Karpas-422 (cell line): ENCODE measurements at regions not wholly inside any gene's neighbourhood (a gene's known extent, or its start where the extent isn't known, plus 50 kb on each side); places are given as distances from the start of the nearest gene placed in this dataset.

Experiments
- DNase-seq: peaks from one replicate; pipeline ENCODE4 v3.0.0-alpha.2; 2015
- H2AFZ ChIP-seq: fragments of 200-600 bp; sonication (generic); 2 replicates; pipeline ENCODE4 v1.6.1; 2014; ENCODE audit warnings: antibody characterized with exemption, low read length, mixed read lengths
- H3K27ac ChIP-seq: fragments of 200-600 bp; sonication (generic); 2 replicates; pipeline ENCODE4 v1.5.1; 2014; ENCODE audit warnings: mild to moderate bottlenecking, low read length, moderate library complexity
- H3K27me3 ChIP-seq: fragments of 200-600 bp; sonication (generic); 2 replicates; pipeline ENCODE4 v1.6.1; 2014; ENCODE audit warnings: low read length, mixed read lengths
- H3K36me3 ChIP-seq: fragments of 200-600 bp; sonication (generic); 2 replicates; pipeline ENCODE4 v1.6.1; 2014; ENCODE audit warnings: low read length, mixed read lengths; ENCODE audit not compliant: insufficient read depth
- H3K4me1 ChIP-seq: fragments of 200-600 bp; sonication (generic); 2 replicates; pipeline ENCODE4 v1.6.1; 2014; ENCODE audit warnings: mild to moderate bottlenecking, low read length, mixed read lengths
- H3K4me2 ChIP-seq: fragments of 200-600 bp; sonication (generic); 2 replicates; pipeline ENCODE4 v1.6.1; 2014; ENCODE audit warnings: low read length, low read depth, mild to moderate bottlenecking; ENCODE audit not compliant: poor library complexity, severe bottlenecking
- H3K4me3 ChIP-seq: fragments of 200-600 bp; sonication (generic); 2 replicates; pipeline ENCODE4 v1.5.1; 2014; ENCODE audit warnings: mild to moderate bottlenecking, antibody characterized with exemption, low read length, mixed read lengths
- H3K79me2 ChIP-seq: fragments of 200-600 bp; sonication (generic); 2 replicates; pipeline ENCODE4 v1.6.1; 2014; ENCODE audit warnings: mild to moderate bottlenecking, low read length, mixed read lengths
- H3K9ac ChIP-seq: fragments of 200-600 bp; sonication (generic); 2 replicates; pipeline ENCODE4 v1.6.0; 2014; ENCODE audit warnings: low read length
- H3K9me2 ChIP-seq: fragments of 200-600 bp; sonication (generic), shearing (Covaris generic); replicated peaks from 2 replicates; pipeline ENCODE4 v1.6.0; 2014; ENCODE audit warnings: mild to moderate bottlenecking, low read length, moderate library complexity; ENCODE audit not compliant: insufficient read depth
- H3K9me3 ChIP-seq: fragments of 300-700, 200-600 bp; sonication (generic); 2 replicates; pipeline ENCODE4 v1.6.1; 2014; ENCODE audit warnings: low read length, mixed read lengths
- H4K20me1 ChIP-seq: fragments of 200-600 bp; sonication (generic); 2 replicates; pipeline ENCODE4 v1.6.1; 2014; ENCODE audit warnings: mild to moderate bottlenecking, antibody characterized with exemption, low read length, low read depth; ENCODE audit not compliant: insufficient read depth

- 0 out of 2 replicates have a peak, but pooled peaks cover 3% of the 10 kb centered on the region for H3K9me2 ChIP-seq
- no peak overlapping the region for H3K9ac ChIP-seq
- H3K4me3 ChIP-seq, result no peak overlapping the region
- H3K9me3 ChIP-seq, result peaks cover 7% of the 10 kb centered on the region
- no peaks in the 10 kb centered on the region for H3K79me2 ChIP-seq
- H3K4me1 ChIP-seq, result peaks cover 7% of the 10 kb centered on the region
- H3K36me3 ChIP-seq, result no peaks in the 10 kb centered on the region
- H2AFZ ChIP-seq, result no peak overlapping the region
- H4K20me1 ChIP-seq, result no peaks in the 10 kb centered on the region
- H3K27me3 ChIP-seq, result no peaks in the 10 kb centered on the region
- H3K4me2 ChIP-seq, result no peak overlapping the region
- peak; percentile 76 for DNase-seq
- H3K27ac ChIP-seq, result no peak overlapping the region
Measured at GRCh38 chr4:4789462-4789861, 70.0 kb upstream of the MSX1 start.

GRCh38 chr4:4788573-4788972 is 70.9 kb upstream of the MSX1 start:
- no peak overlapping the region for H3K4me3 ChIP-seq
- H3K79me2 ChIP-seq, result no peaks in the 10 kb centered on the region
- H3K4me1 ChIP-seq, result peaks cover 7% of the 10 kb centered on the region
- no peak for DNase-seq
- no peak overlapping the region for H3K4me2 ChIP-seq
- H3K9me2 ChIP-seq, result 0 out of 2 replicates have a peak, but pooled peaks cover 3% of the 10 kb centered on the region
- H3K9me3 ChIP-seq, result peaks cover 7% of the 10 kb centered on the region
- H3K9ac ChIP-seq, result no peak overlapping the region
- no peaks in the 10 kb centered on the region for H4K20me1 ChIP-seq
- H3K27me3 ChIP-seq, result no peaks in the 10 kb centered on the region
- no peak overlapping the region for H3K27ac ChIP-seq
- no peaks in the 10 kb centered on the region for H3K36me3 ChIP-seq
- no peak overlapping the region for H2AFZ ChIP-seq

GRCh38 chr4:4787421-4787820 is 72.0 kb upstream of the MSX1 start:
- Histone ChIP-seq H3K9me2 (no peaks in the 10 kb centered on the region), H3K27ac (no peak overlapping the region), H3K4me2 (no peak overlapping the region), H3K4me3 (no peak overlapping the region), H3K4me1 (peaks cover 7% of the 10 kb centered on the region), H3K27me3 (no peaks in the 10 kb centered on the region), H3K36me3 (no peaks in the 10 kb centered on the region), H2AFZ (no peak overlapping the region), H3K9ac (no peak overlapping the region), H4K20me1 (no peaks in the 10 kb centered on the region), H3K79me2 (no peaks in the 10 kb centered on the region), H3K9me3 (peaks cover 7% of the 10 kb centered on the region)
- DNase-seq, result no peak

- H3K36me3 ChIP-seq, result no peaks in the 10 kb centered on the region
- no peak overlapping the region for H2AFZ ChIP-seq
- peaks cover 7% of the 10 kb centered on the region for H3K9me3 ChIP-seq
- H3K9me2 ChIP-seq, result no peaks in the 10 kb centered on the region
- no peaks in the 10 kb centered on the region for H3K27me3 ChIP-seq
- no peak overlapping the region for H3K4me2 ChIP-seq
- no peaks in the 10 kb centered on the region for H4K20me1 ChIP-seq
- H3K79me2 ChIP-seq, result no peaks in the 10 kb centered on the region
- H3K9ac ChIP-seq, result no peak overlapping the region
- no peak overlapping the region for H3K27ac ChIP-seq
- no peak overlapping the region for H3K4me3 ChIP-seq
- no peak for DNase-seq
- peaks cover 7% of the 10 kb centered on the region for H3K4me1 ChIP-seq
Measured at GRCh38 chr4:4784379-4784778, 75.1 kb upstream of the MSX1 start.

GRCh38 chr4:4783847-4784246 is 75.6 kb upstream of the MSX1 start:
- H3K4me1 ChIP-seq, result peaks cover 10% of the 10 kb centered on the region
- H4K20me1 ChIP-seq, result no peaks in the 10 kb centered on the region
- DNase-seq, result no peak
- no peaks in the 10 kb centered on the region for H3K36me3 ChIP-seq
- no peak overlapping the region for H3K9ac ChIP-seq
- H2AFZ ChIP-seq, result no peak overlapping the region
- H3K4me2 ChIP-seq, result no peak overlapping the region
- peaks cover 6% of the 10 kb centered on the region for H3K9me3 ChIP-seq
- no peak overlapping the region for H3K4me3 ChIP-seq
- H3K27ac ChIP-seq, result no peak overlapping the region
- no peaks in the 10 kb centered on the region for H3K27me3 ChIP-seq
- no peaks in the 10 kb centered on the region for H3K9me2 ChIP-seq
- H3K79me2 ChIP-seq, result no peaks in the 10 kb centered on the region

GRCh38 chr4:4782969-4783368 is 76.5 kb upstream of the MSX1 start:
- H3K4me3 ChIP-seq, result no peak overlapping the region
- H3K27ac ChIP-seq, result no peak overlapping the region
- H4K20me1 ChIP-seq, result no peaks in the 10 kb centered on the region
- H3K4me1 ChIP-seq, result peaks cover 12% of the 10 kb centered on the region
- no peaks in the 10 kb centered on the region for H3K36me3 ChIP-seq
- no peaks in the 10 kb centered on the region; the same call in 1 of the 2 replicates for H3K9me3 ChIP-seq
- DNase-seq, result no peak
- H3K27me3 ChIP-seq, result no peaks in the 10 kb centered on the region
- H3K79me2 ChIP-seq, result no peaks in the 10 kb centered on the region
- no peak overlapping the region for H3K4me2 ChIP-seq
- no peaks in the 10 kb centered on the region for H3K9me2 ChIP-seq
- H3K9ac ChIP-seq, result no peak overlapping the region
- no peak overlapping the region for H2AFZ ChIP-seq

GRCh38 chr4:4781936-4782707 is 77.3 kb upstream of the MSX1 start:
- peaks cover 12% of the 10 kb centered on the region for H3K4me1 ChIP-seq
- DNase-seq, result no peak
- no peak overlapping the region for H3K4me2 ChIP-seq
- H3K79me2 ChIP-seq, result no peaks in the 10 kb centered on the region
- H3K36me3 ChIP-seq, result no peaks in the 10 kb centered on the region
- no peaks in the 10 kb centered on the region for H4K20me1 ChIP-seq
- no peak overlapping the region for H3K27ac ChIP-seq
- H3K4me3 ChIP-seq, result no peak overlapping the region
- no peak overlapping the region for H2AFZ ChIP-seq
- no peaks in the 10 kb centered on the region for H3K27me3 ChIP-seq
- H3K9me3 ChIP-seq, result no peaks in the 10 kb centered on the region
- no peak overlapping the region for H3K9ac ChIP-seq
- no peaks in the 10 kb centered on the region for H3K9me2 ChIP-seq

- Histone ChIP-seq H2AFZ (no peak overlapping the region), H3K36me3 (no peaks in the 10 kb centered on the region), H3K4me1 (peaks cover 12% of the 10 kb centered on the region), H3K4me3 (no peak overlapping the region), H3K9me3 (no peaks in the 10 kb centered on the region), H3K4me2 (no peak overlapping the region), H3K9me2 (no peaks in the 10 kb centered on the region), H3K9ac (no peak overlapping the region), H3K27me3 (no peaks in the 10 kb centered on the region), H3K79me2 (no peaks in the 10 kb centered on the region), H4K20me1 (no peaks in the 10 kb centered on the region), H3K27ac (no peak overlapping the region)
- no peak for DNase-seq
Measured at GRCh38 chr4:4780729-4781244, 78.7 kb upstream of the MSX1 start.
